IPS-NIHi11 (cell line): ENCODE measurements at regions not wholly inside any gene's neighbourhood (a gene's known extent, or its start where the extent isn't known, plus 50 kb on each side); places are given as distances from the start of the nearest gene placed in this dataset.

Experiments
- DNase-seq: peaks from one replicate; pipeline ENCODE4 v3.0.0; 2012; ENCODE audit warnings: mixed read lengths, low spot score

DNA sequence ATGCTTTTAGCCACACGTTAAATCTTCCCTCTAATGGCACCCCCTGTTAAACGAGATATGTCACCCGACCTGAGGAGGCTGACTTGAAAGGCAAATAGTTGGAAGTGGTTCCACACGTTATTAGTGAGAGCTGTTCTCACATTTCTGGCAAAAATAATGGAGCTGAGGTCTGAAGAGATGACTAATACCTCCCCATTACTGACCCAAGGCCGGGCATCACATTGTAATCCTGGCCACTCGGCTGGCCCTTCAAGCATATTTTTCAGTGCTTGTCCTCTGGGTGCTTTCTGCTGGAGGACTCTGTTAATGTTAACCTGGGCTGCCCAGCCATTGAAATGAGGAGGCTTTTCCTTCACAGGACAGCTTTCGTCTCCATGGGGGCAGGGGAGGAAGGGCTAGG lies 260.0 kb upstream of the CADM1 start:
- DNase-seq: no peak

GRCh38 chr11:115761817-115762216 lies 257.6 kb upstream of the CADM1 start:
- no peak for DNase-seq

GRCh38 chr11:115761348-115761747 lies 257.1 kb upstream of the CADM1 start:
- no peak for DNase-seq

- no peak for DNase-seq
Measured at GRCh38 chr11:115760461-115761320, 256.5 kb upstream of the CADM1 start.

DNA sequence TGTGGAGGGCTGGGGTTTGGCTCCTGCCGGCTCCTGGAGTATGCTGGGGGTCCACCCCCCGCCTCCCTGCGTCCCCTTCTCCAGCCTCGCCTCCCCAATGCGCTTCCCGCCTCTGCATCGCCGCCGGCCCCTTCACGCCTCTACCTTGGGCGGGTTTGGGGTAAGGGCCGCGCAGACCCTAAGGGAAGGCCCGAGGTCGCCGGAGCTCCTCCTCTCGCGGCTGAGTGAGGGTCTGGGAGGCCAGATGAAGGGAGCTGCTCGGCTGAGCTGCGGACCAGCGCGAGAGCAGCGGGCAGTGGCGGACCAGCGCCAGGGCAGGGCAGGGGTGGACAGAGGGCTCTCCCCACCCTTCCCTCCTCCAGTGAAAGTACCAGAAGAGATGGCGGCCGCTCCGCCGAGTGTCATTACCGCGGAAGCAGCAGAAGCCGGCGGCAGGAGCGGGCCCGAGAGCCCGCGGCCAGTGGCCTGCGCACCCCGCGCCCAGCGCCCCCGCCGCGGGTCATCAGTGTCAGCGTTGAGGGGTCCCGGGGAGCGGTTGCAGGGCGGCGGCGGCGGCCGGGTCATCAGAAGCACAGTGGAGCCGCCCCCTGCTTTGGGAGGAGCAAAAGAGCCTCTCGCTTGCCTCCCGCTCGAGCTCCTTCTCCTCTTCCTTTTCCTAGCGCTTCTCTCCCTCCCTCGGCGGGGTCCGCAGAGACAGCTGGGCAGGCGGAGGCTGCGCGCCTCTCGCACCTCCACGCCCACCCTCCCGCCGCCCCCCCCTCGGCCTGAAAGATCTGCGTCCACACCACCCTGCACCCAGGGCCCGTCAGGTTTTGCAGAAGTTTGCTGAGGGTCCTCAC lies 255.6 kb upstream of the CADM1 start:
- peak; percentile 50 for DNase-seq

DNA sequence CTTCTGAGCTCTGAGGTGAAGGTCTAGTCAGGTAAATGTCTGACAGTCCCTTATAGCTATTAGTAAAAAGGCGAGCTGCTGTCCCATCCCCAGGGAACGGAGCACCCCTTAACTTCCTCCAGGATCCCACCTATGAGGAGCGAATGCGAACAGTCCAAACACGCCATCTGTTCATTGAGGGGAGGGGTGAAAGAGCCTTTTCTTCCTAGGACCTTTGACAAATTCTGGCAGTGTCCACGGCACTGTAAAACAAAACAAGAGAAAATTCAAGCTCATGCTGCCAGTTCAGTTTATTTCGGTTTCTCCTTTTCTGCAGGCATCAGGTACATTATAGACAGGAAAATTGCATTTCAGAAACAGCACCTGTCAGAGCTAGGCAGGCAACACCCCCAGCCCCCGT lies 253.8 kb upstream of the CADM1 start:
- no peak for DNase-seq

- no peak for DNase-seq
Measured at GRCh38 chr11:115751243-115752015, 247.2 kb upstream of the CADM1 start.

GRCh38 chr11:115745610-115746512 lies 241.6 kb upstream of the CADM1 start:
- no peak for DNase-seq

DNA sequence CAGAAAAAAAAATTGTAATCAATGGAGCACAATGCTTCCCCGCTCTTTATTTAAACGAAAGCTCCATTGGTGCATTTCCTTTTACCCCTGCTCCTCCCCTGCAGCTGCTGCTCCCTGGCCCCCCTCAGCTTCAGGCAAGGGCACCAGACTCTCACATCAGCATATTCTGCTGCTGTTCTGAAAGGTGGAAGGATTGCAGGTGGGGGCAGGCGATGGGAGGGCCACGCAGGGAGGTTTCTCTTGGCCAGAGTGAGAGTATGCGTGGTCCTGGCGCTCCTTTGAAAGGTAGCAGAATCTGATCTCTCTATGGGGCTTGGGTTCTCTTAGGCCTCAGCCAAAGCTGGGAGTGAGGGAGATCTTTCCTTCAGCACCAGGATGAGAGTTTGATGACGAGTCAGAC lies 240.9 kb upstream of the CADM1 start:
- no peak for DNase-seq

- DNase-seq: no peak
Measured at GRCh38 chr11:115743719-115744118, 239.5 kb upstream of the CADM1 start.

GRCh38 chr11:115741376-115742107 lies 237.3 kb upstream of the CADM1 start:
- no peak for DNase-seq

GRCh38 chr11:115740324-115740723 lies 236.1 kb upstream of the CADM1 start:
- DNase-seq: no peak

GRCh38 chr11:115739878-115740277 lies 235.7 kb upstream of the CADM1 start:
- no peak for DNase-seq

GRCh38 chr11:115739146-115739545 lies 234.9 kb upstream of the CADM1 start:
- no peak for DNase-seq

GRCh38 chr11:115737875-115738274 lies 233.7 kb upstream of the CADM1 start:
- DNase-seq: no peak

DNA sequence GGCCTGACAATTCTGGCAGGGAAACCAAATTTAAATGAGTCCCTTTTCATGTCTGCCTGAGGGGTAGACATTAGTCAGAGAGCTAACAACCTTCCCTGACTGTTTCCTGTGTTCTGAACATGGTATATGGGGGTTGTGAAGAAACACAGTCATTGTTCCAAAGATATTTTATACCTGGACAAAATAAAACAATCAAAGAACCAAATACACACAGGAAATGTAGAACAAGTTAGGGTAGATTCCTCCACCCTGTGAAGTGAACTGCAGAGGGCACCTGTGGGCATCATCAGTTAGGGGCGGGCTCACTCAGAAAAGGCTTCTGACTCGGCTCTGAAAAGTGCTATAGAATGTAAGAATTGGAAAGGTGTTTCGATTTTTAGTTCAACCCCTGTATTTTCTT lies 231.9 kb upstream of the CADM1 start:
- no peak for DNase-seq

- DNase-seq: no peak
Measured at GRCh38 chr11:115724666-115725065, 220.5 kb upstream of the CADM1 start.

GRCh38 chr11:115722711-115723110 lies 218.5 kb upstream of the CADM1 start:
- no peak for DNase-seq

GRCh38 chr11:115721296-115721995 lies 217.2 kb upstream of the CADM1 start:
- DNase-seq: no peak
